ENCODE measurements at regions not wholly inside any gene's neighbourhood (a gene's known extent, or its start where the extent isn't known, plus 50 kb on each side); places are given as distances from the start of the nearest gene placed in this dataset.

- DNase-seq (ENCODE audit: low read depth), result no peak
Measured at GRCh38 chr4:138614398-138615142, 372.4 kb upstream of the SLC7A11 start.

DNA sequence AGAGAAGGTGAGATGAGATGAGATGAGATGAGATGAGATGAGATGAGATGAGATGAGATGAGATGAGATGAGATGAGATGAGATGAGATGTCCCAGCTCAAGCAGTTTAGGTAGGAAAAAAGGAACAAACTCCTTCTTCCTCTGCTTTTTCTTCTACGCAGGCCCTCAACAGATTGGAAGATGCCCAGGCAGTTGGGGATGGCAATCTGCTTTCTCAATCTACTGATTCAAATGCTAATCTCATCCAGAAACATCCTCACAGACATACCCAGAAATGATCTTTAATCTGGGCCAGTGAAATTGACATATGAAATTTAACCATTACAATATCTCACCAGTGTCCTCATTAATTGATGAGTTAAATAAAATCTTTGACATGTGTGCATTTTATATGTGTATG lies 370.3 kb upstream of the SLC7A11 start:
- no peak for DNase-seq (ENCODE audit: low read depth)

DNA sequence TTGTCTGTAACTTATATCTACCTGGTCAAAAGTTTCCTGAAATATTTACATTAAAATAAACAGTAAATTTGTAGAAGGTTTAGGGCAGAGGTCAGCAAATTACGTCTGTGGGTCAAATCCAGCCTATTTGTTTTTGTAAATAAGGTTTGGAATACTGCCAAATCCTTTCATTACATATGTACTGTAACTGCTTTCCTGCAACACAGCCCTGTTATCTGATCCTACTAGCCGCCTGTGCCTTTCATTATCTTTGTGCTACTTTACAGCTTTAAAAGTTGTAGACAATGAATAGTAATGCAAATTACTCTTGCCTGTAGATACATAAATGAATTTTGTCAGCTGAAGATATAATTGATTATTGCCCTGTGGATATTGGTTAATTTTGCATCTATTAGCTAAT lies 369.6 kb upstream of the SLC7A11 start:
- no peak for DNase-seq (ENCODE audit: low read depth)

- no peak for DNase-seq (ENCODE audit: low read depth)
Measured at GRCh38 chr4:138611017-138611416, 368.9 kb upstream of the SLC7A11 start.

GRCh38 chr4:138609943-138610350 lies 367.8 kb upstream of the SLC7A11 start:
- no peak for DNase-seq (ENCODE audit: low read depth)

DNA sequence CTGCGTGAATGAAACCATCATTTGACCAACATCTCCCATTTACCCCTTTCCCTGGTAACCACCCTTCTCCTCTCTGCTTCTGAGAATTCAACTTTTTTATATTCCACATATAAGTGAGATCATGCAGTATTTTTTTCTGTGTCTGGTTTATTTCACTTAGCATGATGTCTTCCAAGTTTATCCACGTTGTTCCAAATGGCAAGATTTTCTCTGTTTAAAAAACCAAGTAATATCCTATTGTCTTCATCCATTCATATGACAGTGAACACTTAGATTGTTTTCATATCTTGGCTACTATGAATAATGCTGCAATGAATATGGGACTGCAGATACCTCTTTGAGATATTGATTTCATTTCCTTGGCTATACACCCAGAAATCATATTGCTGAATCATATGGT lies 362.4 kb upstream of the SLC7A11 start:
- DNase-seq (ENCODE audit: low read depth), result no peak

- no peak for DNase-seq (ENCODE audit: low read depth)
Measured at GRCh38 chr4:138602664-138603063, 360.5 kb upstream of the SLC7A11 start.

DNA sequence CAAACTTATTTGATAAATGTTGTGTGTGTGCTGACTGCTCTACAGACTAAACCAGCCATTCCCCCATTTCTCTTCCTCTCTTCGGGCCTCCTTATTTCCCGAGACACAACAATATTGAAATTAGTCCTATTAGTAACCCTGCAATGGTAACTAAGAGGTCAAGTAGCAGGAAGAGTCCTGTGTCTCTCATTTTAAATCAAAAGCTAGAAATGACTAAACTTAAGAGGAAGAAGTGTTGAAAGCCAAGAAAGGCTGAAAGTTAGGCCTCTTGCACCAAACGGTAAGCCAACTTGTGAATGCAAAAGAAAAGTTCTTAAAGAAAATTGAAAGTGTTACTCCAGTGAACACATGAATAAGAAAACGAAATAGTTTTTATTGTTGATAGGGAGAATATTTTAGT lies 357.8 kb upstream of the SLC7A11 start:
- DNase-seq (ENCODE audit: low read depth), result no peak

DNA sequence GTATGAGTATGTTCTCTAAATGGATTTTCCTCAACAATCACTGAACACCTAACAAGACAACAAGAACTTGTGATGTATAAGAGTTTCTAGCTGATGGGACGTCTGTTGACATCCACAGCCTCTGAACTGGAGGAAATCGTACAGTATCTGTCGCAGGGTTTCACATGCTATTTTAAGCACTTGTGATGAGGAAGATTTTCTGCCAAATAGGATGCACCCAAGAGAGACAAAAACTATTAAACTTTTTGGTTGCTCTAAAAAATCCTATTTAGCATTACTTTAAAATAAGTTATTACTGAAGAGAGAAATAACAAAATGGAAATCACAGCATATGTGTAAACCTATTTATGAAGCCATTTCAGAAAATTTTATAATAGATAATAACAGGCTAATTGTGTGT lies 356.1 kb upstream of the SLC7A11 start:
- DNase-seq (ENCODE audit: low read depth), result no peak

DNA sequence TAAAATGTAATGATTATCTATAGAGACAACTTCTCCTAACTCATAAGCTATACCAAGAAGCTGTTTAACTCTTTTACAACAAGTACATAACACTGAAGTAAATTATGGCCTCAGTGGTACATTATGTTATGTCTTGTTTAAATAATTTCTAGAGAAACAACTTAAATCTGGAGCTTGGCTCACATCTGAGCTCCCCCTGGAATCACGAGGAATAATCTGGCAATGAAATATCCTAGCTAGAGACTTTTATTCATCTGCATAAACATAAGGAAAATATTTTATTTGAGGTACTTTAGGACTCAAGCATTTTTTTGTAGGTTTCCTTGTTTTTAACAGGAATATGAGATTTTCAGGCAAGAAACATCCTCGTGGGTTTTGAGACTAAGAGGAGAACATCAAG lies 354.7 kb upstream of the SLC7A11 start:
- no peak for DNase-seq (ENCODE audit: low read depth)

DNA sequence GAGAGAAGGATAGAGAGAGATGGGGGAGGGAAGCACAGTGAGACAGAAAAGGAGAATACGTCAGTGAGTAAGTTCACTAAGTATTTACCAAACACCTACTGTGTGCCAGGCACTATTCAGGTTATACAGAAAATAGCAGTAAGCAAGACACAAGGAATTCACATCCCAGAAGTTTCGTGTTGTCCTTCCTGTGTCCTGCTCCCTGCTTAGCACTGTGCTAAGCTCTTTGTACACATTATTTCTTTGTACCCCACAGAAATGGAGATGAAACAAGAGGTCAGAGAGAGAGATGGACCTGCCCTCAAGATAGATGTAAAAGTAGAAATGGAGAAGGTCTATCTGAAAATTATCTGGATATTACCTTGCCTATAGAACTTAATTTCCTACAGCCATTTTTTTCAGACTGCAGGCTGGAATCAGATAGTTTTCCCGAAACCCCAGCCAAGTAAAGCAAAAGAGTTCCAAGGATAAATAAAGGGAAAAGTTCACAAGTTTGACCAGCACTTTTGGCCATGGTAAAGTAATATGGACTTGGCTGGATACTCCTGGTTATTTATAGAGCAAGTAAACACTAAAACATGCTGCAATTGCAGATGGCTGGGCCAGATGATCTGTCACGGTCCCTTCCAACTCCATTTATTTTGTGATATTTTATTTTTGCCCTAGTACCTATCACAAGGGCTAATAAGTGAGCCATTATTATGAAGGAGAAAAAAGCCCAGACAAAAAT lies 353.7 kb upstream of the SLC7A11 start:
- DNase-seq (ENCODE audit: low read depth), result no peak

DNA sequence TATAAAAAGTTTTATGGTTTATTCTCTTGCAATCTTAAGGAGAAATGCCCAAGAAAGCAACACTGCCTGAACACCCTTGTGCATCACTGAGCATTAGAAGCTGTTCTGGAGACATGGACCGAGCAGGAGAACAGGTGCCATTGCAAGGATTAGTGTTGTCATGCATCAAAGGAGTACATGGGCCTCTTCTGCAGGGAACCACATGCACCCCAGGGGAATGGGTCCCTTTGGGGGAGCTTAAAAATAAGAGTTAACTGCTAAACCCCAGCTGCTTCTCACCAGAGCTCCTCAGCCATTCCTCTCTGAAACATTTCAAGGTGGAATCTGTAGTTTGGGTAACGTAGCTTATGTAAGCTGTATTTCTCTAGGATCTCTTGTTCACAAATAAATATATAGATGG lies 353.0 kb upstream of the SLC7A11 start:
- DNase-seq (ENCODE audit: low read depth), result no peak

DNA sequence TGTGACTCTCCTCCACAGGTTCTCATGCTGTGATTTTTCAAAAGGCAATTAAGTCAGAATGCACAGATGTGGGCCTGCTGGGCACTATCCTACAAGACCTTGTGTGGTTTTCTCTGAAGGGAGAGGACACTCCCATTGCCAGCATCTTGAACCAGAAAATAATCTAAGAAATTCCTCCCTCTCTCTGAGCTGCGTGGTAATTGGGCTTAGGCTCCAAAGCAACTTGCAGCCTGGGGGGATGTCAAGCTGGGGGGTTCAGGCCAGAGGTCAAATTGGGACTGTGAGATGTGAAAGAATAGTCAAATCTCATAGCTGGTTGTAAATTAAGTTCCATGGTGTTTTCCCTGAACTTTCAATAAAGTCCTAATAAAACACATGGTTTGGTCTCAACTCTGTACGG lies 350.6 kb upstream of the SLC7A11 start:
- DNase-seq (ENCODE audit: low read depth), result no peak

DNA sequence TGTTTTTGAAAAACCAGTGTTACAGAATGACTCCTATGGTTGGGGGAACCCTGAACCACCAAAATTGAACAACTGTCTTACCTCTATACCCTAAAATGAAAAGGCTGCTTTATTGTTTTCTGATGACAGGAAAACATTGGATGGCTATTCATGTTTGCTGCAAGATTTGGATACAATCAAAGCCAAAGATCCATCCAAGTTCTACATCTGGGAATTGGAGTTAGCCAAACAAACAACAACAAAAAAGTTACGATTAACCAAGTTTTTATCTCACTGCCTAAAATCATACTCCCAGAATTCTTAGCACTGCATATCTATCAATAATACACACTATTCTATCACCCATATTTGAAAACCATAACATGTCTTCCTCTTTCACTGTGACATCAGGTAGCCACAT lies 349.7 kb upstream of the SLC7A11 start:
- no peak for DNase-seq (ENCODE audit: low read depth)

GRCh38 chr4:138588501-138588900 lies 346.4 kb upstream of the SLC7A11 start:
- DNase-seq (ENCODE audit: low read depth), result no peak

DNA sequence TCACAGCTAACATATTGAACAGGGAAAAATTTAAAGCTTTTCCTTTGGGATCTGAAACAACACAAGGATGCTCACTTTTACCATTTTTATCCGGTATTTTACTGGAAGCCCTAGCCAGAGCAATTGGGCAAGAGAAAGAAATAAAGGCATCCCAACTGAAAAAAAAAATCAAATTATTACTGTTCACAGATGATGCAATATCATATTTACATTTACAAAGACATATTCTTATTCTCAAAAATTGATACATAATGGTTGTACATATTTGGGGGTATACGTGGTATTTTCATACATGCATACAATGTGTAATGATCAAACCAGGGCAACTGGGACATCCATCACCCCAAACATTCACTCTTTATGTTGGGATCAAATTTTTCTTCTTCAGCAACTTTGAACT lies 337.0 kb upstream of the SLC7A11 start:
- no peak for DNase-seq (ENCODE audit: low read depth)

DNA sequence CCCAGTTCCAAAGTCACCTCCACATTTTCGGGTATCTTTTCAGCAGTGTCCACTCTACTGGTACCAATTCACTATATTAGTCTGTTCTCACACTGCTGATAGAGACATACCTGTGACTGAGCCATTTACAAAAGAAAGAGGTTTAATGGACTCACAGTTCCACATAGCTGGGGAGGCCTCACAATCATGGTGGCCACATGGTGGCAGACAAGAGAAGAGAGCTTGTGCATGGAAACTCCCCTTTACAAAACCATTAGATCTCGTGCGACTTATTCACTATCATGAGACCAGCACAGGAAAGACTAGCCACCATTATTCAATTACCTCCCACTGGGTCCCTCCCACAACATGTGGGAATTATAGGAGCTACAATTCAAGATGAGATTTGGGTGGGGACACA lies 335.7 kb upstream of the SLC7A11 start:
- DNase-seq (ENCODE audit: low read depth), result peak; percentile 3

DNA sequence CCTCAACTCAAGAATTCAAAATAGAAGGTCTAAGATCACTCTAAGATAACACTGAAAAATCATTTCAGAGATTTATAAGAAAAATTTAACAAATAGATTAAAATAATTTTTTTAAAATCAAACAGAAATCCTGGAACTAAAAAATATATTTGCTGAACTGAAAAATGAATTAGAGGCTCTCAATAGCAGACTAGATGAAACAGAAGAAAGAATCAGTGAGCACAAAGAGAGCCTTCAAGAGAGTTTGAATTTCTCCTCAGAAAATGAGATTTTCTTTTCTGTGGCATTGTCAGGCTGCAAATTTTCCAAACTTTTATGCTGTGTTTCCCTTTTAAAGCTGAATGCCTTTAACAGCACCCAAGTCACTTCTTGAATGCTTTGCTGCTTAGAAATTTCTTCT lies 335.0 kb upstream of the SLC7A11 start:
- DNase-seq (ENCODE audit: low read depth), result no peak

DNA sequence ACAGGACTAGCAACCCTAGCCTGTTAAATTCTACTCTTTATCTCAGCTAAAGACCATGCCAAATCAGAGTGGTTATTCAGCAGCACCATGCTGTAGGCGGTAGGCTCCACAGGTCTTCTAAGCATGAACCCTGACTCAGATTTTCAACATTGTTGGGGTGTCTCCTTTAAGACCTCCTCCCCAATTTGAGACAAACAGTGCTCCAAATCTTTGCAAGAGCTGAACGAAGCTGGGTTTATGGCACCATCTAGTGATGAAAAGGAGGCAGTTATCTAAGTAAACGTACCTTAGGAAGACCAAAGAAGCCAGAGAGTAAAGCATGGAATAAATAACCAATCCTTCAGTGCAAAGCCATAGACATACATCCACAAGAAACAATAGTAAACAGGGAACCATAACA lies 334.5 kb upstream of the SLC7A11 start:
- peak; percentile 26 for DNase-seq (ENCODE audit: low read depth)

GRCh38 chr4:138573246-138573645 lies 331.1 kb upstream of the SLC7A11 start:
- no peak for DNase-seq (ENCODE audit: low read depth)

DNA sequence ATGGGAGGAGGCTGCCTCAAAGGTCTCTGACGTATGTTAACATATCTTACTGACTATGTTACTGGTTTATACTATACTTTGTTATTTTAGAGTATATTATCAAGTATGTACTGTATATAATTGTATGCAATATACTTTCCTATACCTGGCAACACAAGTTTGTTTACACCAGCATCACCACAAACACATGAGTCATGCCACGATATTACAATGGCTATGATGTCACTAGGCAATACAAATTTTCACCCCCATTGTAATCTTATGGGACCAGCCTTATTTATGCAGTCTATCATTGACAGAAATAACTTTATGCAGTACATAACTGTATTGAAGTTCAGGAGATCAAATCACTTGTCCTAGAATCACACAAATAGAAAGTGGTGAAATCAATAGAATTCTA lies 329.9 kb upstream of the SLC7A11 start:
- no peak for DNase-seq (ENCODE audit: low read depth)

DNA sequence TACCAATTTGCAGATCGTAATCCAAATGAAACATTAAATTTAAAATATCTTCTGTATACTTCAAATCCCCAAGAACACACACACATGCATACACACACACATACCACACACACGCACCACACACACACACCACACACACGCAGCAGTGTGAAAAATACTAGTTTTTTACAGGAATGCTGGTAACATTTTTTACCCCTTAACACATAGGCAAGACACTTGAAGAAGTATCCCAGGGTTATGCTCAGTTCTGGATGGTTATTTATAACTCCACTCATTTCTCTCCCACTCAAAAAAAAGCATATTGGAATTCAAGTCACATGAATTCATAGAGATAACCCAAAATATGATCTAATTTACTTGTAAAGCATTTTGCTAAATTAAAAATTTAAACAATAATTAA lies 325.5 kb upstream of the SLC7A11 start:
- DNase-seq (ENCODE audit: low read depth), result no peak

- DNase-seq (ENCODE audit: low read depth), result no peak
Measured at GRCh38 chr4:138565576-138565975, 323.4 kb upstream of the SLC7A11 start.

DNA sequence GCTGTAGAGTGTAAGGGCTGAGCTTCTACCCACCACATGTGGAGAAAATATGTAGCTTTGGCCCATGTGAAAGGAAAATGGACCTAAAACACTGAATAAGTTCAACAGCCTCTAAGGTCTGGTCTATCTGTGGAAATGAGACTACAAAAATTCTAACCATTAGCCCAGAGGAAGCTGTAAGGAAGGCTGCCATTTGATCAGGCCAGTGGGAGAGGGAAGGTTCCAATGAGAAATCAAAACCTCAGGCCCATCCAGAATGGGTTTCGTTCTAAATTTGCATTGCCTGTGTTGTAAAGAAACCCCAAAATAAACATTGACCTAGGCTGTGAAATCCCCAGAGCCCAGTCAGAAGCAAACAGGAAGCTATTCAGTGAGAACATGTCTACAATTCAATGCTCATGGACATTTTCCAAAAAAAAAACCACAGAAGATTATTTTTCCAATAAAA lies 320.4 kb upstream of the SLC7A11 start:
- no peak for DNase-seq (ENCODE audit: low read depth)
